Heart left ventricle (tissue), 16 donors: ENCODE measurements at regions not wholly inside any gene's neighbourhood (a gene's known extent, or its start where the extent isn't known, plus 50 kb on each side); places are given as distances from the start of the nearest gene placed in this dataset.

Source experiments
- ATAC-seq, 4 donors: fragments of 200-7000 bp; cut with Tn5 transposase; one replicate each; pipeline ENCODE4 v1.9.1; 2020 to 2022; ENCODE audit warnings: moderate library complexity in 4 of 4, mild to moderate bottlenecking in 3 of 4, moderate number of reproducible peaks in 1 of 4
- DNase-seq, 5 donors: peaks; one replicate each; pipeline ENCODE4 v3.0.0-alpha.2; 2020
- H3K27ac ChIP-seq, 12 donors: fragments of 200-600 bp; sonication (generic) in 4 of 12; one replicate each; pipeline versions ENCODE4 v1.5.0 to v1.8.0; 2016 to 2022; ENCODE audit warnings: mild to moderate bottlenecking in 2 of 12
- H3K27me3 ChIP-seq, 9 donors: fragments of 200-600 bp; sonication (generic) in 2 of 9; one replicate each; pipeline versions ENCODE4 v1.5.1 to v1.8.0; 2016 to 2022; ENCODE audit warnings: mild to moderate bottlenecking in 3 of 9
- H3K36me3 ChIP-seq, 9 donors: fragments of 200-600 bp; sonication (generic) in 2 of 9; one replicate each; pipeline versions ENCODE4 v1.5.0 to v1.8.0; 2018 to 2022; ENCODE audit warnings: mild to moderate bottlenecking in 2 of 9
- H3K4me1 ChIP-seq, 12 donors: fragments of 200-600 bp; sonication (generic) in 4 of 12; one replicate each; pipeline versions ENCODE4 v1.5.0 to v1.8.0; 2016 to 2022; ENCODE audit warnings: mild to moderate bottlenecking in 3 of 12
- H3K4me3 ChIP-seq, 12 donors: fragments of 200-600 bp; sonication (generic) in 4 of 12; one replicate each; pipeline versions ENCODE4 v1.5.0 to v1.8.0; 2017 to 2022; ENCODE audit warnings: mild to moderate bottlenecking in 9 of 12, moderate library complexity in 4 of 12
- H3K9me3 ChIP-seq, 12 donors: fragments of 200-600 bp; sonication (generic) in 4 of 12; one replicate each; pipeline versions ENCODE4 v1.5.0 to v1.8.0; 2016 to 2022; ENCODE audit warnings: mild to moderate bottlenecking in 1 of 12
- CTCF ChIP-seq, 12 donors: fragments of 200-600 bp; sonication (generic) in 4 of 12; IDR thresholded peaks; one replicate each; pipeline versions ENCODE4 v1.5.0 to v1.8.0; 2018 to 2022; ENCODE audit warnings: antibody characterized with exemption in 12 of 12, mild to moderate bottlenecking in 5 of 12
- POLR2A ChIP-seq, 2 donors: fragments of 450-650 bp; IDR thresholded peaks; one replicate each; pipeline ENCODE4 v1.6.1; 2017; ENCODE audit warnings: antibody characterized with exemption in 2 of 2, mild to moderate bottlenecking in 2 of 2, moderate library complexity in 2 of 2
- WGBS, 4 donors: extraction: QIAGEN DNeasy Blood & Tissue Kit in 2 of 4; methylation state at CpG; one replicate each; pipeline versions ENCODE4 v1.1.5 to v1.1.7; 2013 to 2018; 5-methylcytosine and 5-hydroxymethylcytosine counted together
- intact Hi-C, 10 donors: fragments of 100-400 bp; cut with DNase I; formaldehyde crosslinking; loops; one replicate each; pipeline versions ENCODE4 v1.11.1 to v1.14.2; 2022
- donor health status: ischemic (EF 13 %, LVEDD 7.1; RV severe dilation, severe dysfunction).
- donor health status: healthy with polysubstance abuse.
- donor health status: DM: no; HTN: yes; CAD: no.
- donor health status: DM: no; HTN: no; CAD: no.
- donor health status: ischemic (EF 25% LVEDD 6.9; RV normal size, moderate dysfunction).
- donor health status: ischemic (EF 25% LVEDD 5.7; RV mildly dilated, moderate dysfunction).
- donor health status: healthy.
- donor health status: DM: yes; HTN: yes; CAD: no.
- donor health status: ischemic (EF 35%, LVEDD 5.7; RV mildly dilated, moderate dysfunction).
- donor health status: nonischemic (EF 11% LVEDD 7.7; RV severe dilation, severe dysfunction).
- donor health status: DM: yes; HTN: yes; CAD: no.
- donor health status: PGD.
- donor health status: ischemic (EF 29% LVEDD 5.4; RV normal size, mild dysfunction).
- donor health status: nonischemic (EF 23%, LVEDD 6.1; RV moderate dilation, normal function).

- ATAC-seq (peak; percentile 42 to 91 (median 65)), DNase-seq (no peak)
- Histone ChIP-seq H3K9me3 (no peaks in the 10 kb centered on the region), H3K27me3 (no peaks in the 10 kb centered on the region), H3K36me3 (no peaks in the 10 kb centered on the region), H3K27ac (no peak overlapping the region), H3K4me1 (no peaks in the 10 kb centered on the region), H3K4me3 (no peak overlapping the region)
- no peak for TF ChIP-seq POLR2A (IDR thresholded peaks at IDR 0.05)
- TF ChIP-seq CTCF (IDR thresholded peaks at IDR 0.05) = no peak
- intact Hi-C loops = no loop called here
Measured at GRCh38 chr6:84522135-84522549, 242.3 kb downstream of the TBX18 start.

GRCh38 chr6:84521511-84521910 lies 242.9 kb downstream of the TBX18 start:
- Histone ChIP-seq H3K4me3 (no peak overlapping the region), H3K4me1 (no peaks in the 10 kb centered on the region), H3K9me3 (no peaks in the 10 kb centered on the region), H3K27me3 (no peaks in the 10 kb centered on the region), H3K27ac (no peak overlapping the region), H3K36me3 (no peaks in the 10 kb centered on the region)
- intact Hi-C loops = no loop called here
- no peak for DNase-seq
- ATAC-seq = no peak
- 28 to 52% (median 38%) methylated on average over 1 of the region's 1 CpG for WGBS, 4 donors
- TF ChIP-seq POLR2A (IDR thresholded peaks at IDR 0.05) (no peak), CTCF (IDR thresholded peaks at IDR 0.05) (no peak)

- Histone ChIP-seq H3K36me3 (no peaks in the 10 kb centered on the region), H3K27ac (no peak overlapping the region), H3K4me1 (no peaks in the 10 kb centered on the region), H3K27me3 (no peaks in the 10 kb centered on the region), H3K4me3 (no peak overlapping the region), H3K9me3 (no peaks in the 10 kb centered on the region)
- WGBS, 4 donors = 72 to 78% (median 76%) methylated on average over 2 of the region's 2 CpGs
- DNase-seq (no peak), ATAC-seq (no peak)
- intact Hi-C loops = no loop called here
- no peak for TF ChIP-seq CTCF (IDR thresholded peaks at IDR 0.05)
- TF ChIP-seq POLR2A (IDR thresholded peaks at IDR 0.05) = no peak
Measured at GRCh38 chr6:84517741-84518530, 246.5 kb downstream of the TBX18 start.

- H3K4me1 ChIP-seq = no peaks in the 10 kb centered on the region
- intact Hi-C loops = no loop called here
- TF ChIP-seq CTCF (IDR thresholded peaks at IDR 0.05) (no peak), POLR2A (IDR thresholded peaks at IDR 0.05) (no peak)
- no peaks in the 10 kb centered on the region for H3K27me3 ChIP-seq
- no peak for ATAC-seq
- H3K4me3 ChIP-seq = no peak overlapping the region
- peaks cover 0 to 4% (median 0%) of the 10 kb centered on the region in 12 donors for H3K9me3 ChIP-seq
- H3K27ac ChIP-seq = no peak overlapping the region
- no peak for DNase-seq
- WGBS, 4 donors = 69 to 78% (median 74%) methylated on average over 2 of the region's 2 CpGs
- H3K36me3 ChIP-seq = no peaks in the 10 kb centered on the region
Measured at GRCh38 chr6:84516154-84516553, 248.2 kb downstream of the TBX18 start.
